ENCODE measurements at regions not wholly inside any gene's neighbourhood (a gene's known extent, or its start where the extent isn't known, plus 50 kb on each side); places are given as distances from the start of the nearest gene placed in this dataset.
A peak's percentile ranks its signal among the peaks of the same experiment; 100 is the strongest.

DNA sequence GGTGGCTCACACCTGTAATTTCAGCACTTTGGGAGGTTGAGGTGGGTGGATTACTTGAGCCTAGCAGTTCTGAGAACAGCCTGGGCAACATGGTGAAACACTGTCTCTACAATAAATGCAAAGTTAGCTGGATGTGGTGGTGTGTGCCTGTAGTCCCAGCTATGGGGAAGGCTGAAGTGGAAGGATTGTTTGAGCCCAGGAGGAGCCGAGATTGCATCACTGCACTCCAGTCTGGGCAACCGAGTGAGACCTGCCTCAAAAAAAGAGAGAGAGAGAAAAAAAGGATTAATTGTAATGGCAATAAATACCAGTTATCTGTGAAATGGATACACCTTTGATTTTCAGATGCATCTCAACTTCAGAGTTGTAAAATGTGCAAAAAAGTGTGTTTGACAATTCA lies 58.8 kb downstream of the SPRY1 start:
- DNase-seq: peak in 3 of 4 experiments; percentile 19 to 45 (median 32)

DNA sequence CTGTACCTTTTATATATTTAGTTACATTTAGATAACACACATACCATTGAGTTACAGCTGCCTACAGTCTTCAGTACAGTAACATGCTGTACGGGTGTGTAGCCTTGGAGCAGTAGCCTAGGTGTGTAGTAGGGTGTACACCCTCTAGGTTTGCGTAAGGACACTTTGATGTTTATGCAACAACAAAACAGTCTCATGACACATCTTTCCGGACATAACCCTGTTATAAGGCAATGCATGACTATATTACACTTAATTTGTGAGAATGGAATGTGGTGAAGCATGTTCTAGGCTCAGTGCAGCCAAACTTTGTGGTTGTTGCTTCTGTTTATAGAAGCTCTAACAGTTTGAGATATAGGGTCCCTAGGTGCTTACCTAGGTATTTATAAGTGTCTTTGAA lies 65.4 kb downstream of the SPRY1 start:
- DNase-seq: no peak

DNA sequence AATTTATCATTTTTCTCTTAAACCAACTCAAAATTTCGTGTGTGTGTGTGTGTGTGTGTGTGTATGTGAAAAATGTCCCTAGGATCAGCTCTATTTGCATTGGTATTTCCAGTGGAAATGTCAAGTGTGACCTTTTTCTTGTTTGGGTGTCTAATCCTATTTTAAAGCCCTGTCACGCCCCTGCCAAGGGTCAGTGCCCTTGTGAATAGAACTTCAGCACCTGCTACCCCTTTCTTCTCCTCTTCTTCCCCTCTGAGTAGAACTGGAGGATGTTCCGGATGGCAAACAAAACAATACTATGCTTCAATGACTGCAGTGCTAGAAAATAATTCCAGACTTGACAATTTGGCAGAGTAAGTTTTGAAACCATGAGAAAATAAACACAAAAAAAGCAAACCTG lies 67.3 kb downstream of the SPRY1 start:
- no peak for DNase-seq

GRCh38 chr4:123465416-123465815 lies 68.8 kb downstream of the SPRY1 start:
- no peak for DNase-seq

- no peak for DNase-seq
These were observed 69.6 kb downstream of the SPRY1 start for GRCh38 chr4:123466080-123466785.

DNA sequence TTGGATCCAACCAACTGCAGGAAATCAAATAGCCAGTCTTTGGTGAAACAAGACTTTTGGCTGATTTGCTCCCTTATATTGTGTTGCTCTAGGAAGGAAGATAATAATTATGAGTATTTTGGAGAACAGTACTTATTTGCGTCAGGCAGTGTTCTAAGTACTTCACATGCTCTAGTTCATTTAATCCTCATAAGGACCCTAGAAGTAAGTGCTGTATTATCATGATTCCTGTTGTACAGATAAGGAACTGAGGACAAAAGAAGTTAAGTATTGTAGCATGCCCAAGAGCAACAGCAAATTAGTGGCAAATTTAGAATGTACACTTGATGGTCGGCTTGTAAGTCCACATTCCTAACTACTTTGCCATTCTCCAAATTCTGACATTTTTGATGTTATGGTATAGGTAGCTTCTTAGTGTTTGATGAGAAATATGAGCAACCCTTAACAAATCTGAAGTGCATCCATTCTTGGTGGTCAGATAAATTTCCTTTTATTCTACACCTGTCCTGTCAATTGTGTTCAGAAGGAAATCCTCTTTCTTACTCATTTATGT lies 72.0 kb downstream of the SPRY1 start:
- no peak for DNase-seq

GRCh38 chr4:123469245-123469644 lies 72.7 kb downstream of the SPRY1 start:
- no peak for DNase-seq

DNA sequence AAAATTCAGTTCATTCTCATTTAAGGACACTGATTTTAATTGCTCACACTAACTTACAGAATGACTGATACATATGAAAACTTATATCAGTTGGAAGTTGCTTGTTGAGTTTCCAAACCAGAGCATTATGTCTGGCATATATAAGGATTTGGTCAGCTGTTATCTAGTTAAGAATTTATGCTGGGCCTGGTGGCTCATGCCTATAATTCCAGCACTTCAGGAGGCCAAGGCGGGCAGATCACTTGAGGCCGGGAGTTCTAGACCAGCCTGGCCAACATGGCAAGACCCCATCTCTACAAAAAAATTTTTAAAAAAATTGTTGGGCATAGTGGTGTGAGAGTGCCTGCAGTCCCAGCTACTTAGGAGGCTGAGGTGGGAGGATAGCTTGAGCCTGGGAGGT lies 73.1 kb downstream of the SPRY1 start:
- no peak for DNase-seq

DNA sequence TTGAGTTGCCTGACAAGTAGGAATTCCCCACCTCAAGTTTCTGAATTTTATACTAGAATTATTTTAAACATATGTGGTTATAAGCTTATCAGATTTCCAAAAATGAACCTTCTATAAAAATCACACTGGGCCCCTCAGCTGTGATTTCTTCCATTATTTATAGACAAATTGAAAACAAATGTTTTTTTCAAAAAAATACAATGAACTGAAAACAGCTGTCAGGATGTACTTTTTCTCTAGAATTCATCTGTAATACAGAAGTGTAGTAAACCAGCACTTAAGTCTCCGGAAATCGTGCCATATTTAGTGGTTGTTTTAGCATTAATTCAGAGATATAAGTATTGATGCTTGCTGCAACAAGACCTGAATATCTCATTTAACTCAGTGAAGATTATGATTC lies 74.0 kb downstream of the SPRY1 start:
- DNase-seq: no peak

GRCh38 chr4:123471655-123472369 lies 75.2 kb downstream of the SPRY1 start:
- peak in 3 of 4 experiments; percentile 31 to 57 (median 46) for DNase-seq

- no peak for DNase-seq
These were observed 78.2 kb downstream of the SPRY1 start for GRCh38 chr4:123474817-123475216.

- no peak for DNase-seq
These were observed 79.5 kb downstream of the SPRY1 start for GRCh38 chr4:123476089-123476488.

GRCh38 chr4:123477711-123478209 lies 81.2 kb downstream of the SPRY1 start:
- DNase-seq: peak; percentile 27 to 64 (median 50)

DNA sequence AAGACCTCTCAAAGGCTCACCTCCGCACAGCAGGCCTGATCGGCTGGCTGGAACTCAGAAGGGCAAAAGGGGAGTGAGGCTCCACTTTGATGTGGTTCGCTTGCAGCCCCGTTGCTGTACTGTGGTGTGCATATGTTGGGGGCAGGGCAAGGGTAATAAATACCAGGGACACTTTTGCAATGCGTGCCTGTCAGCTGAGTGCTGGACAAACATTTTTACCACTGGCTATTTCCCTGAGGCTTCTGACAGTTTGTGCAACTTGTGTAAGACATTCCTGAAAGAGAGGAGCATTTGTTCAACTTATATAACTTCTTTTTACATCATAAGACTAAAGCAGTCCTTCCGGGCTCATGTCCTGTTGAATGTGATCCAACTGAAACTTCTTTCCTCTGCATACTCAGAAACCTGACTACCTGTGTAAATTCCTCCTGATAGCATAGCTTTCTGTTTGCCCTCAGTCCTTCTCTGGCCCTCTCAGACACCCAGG lies 82.3 kb downstream of the SPRY1 start:
- peak in 3 of 4 experiments; percentile 11 to 26 (median 13) for DNase-seq

GRCh38 chr4:123479944-123480343 lies 83.3 kb downstream of the SPRY1 start:
- peak; percentile 23 to 56 (median 42) for DNase-seq

DNA sequence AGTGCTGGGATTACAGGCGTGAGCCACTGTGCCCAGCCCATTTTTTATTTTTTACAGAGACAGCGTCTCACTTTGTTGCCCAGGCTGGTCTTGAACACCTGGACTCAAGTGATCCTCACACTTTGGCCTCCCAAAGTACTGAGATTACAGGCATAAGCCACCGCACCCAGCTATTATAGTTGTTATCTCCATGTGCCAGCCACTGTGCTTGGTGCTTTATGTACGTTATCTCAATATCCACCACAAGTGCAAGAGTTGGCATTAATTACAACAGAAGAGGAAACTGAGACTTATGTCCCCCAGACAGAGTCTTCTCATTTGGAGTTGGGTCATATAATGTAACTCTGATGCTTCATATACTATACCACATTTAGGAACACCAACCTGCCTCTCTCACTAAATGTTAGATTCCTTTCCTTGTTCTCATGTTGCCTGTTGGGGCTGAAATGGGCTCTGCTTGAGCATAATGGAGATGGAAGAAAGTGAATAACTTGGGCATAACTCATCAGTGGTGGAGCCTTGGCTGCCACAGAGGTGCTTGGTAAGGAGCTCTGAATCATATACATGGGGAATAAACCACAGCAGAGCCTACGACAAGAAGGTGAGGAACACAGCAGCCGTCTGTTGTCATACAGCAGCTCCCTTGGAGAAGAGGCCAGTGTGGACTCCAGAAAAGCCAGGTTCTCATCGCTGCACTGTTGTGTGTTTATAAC lies 84.3 kb downstream of the SPRY1 start:
- no peak for DNase-seq

DNA sequence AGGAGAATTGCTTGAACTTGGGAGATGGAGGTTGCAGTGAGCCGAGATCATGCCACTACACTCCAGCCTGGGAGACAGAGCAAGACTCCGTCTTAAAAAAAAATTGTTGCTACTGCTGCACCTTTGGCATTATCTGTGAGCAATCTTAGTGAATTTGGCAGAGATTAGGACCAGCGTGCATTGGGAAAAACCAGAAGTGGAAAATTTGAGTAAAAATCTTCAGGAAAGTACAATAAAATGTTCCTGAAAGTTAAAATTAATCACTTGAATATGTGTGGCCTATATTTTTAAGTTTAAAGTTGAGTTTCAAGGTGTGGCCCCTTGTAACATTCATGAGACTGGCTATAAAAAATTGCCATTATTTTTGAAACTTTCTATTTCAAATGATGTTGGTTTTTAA lies 85.1 kb downstream of the SPRY1 start:
- DNase-seq: no peak

GRCh38 chr4:123484291-123484926 lies 87.8 kb downstream of the SPRY1 start:
- no peak for DNase-seq

DNA sequence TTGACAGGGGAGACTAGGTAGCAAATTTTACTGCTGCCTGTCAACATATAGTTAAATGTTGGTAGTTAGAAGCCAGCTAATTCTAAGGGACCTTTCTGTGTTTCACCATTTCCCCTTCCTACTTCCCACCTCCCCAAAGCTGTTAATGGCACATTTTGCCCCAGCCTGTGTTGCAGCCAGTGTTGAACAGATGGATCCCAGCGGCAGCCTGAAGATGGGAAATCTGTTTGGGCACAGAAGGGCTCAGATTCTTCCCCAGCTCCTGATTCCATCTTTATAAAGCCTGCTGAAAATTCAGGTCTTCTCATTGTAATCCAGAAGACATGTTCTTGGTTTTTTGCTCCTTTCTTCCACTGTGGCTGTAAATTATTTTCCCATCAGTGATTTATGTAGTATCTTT lies 89.0 kb downstream of the SPRY1 start:
- no peak for DNase-seq

- peak; percentile 64 to 91 (median 82) for DNase-seq
These were observed 92.3 kb downstream of the SPRY1 start for GRCh38 chr4:123488916-123489315.

GRCh38 chr4:123495530-123495929 lies 98.9 kb downstream of the SPRY1 start:
- DNase-seq: peak; percentile 70 to 88 (median 79)

GRCh38 chr4:123496421-123496820 lies 99.8 kb downstream of the SPRY1 start:
- DNase-seq: no peak

Data from suppressor macrophage (primary cell).